Osteocyte (in vitro differentiated cells): ENCODE measurements at regions not wholly inside any gene's neighbourhood (a gene's known extent, or its start where the extent isn't known, plus 50 kb on each side); places are given as distances from the start of the nearest gene placed in this dataset.

Source experiments
- DNase-seq: peaks from one replicate; pipeline ENCODE4 v3.0.0; 2021; ENCODE audit warnings: mixed read lengths; ENCODE audit not compliant: unreplicated experiment; ENCODE audit errors: extremely low spot score
- H3K27ac Mint-ChIP-seq: one replicate; pipeline ENCODE4 v1.8.0; 2021; ENCODE audit warnings: mild to moderate bottlenecking, mixed read lengths; ENCODE audit not compliant: unreplicated experiment
- H3K27me3 Mint-ChIP-seq: one replicate; pipeline ENCODE4 v1.8.0; 2021; ENCODE audit warnings: mixed read lengths; ENCODE audit not compliant: unreplicated experiment
- H3K36me3 Mint-ChIP-seq: one replicate; pipeline ENCODE4 v1.8.0; 2021; ENCODE audit warnings: mixed read lengths; ENCODE audit not compliant: unreplicated experiment
- H3K4me1 Mint-ChIP-seq: one replicate; pipeline ENCODE4 v1.8.0; 2021; ENCODE audit warnings: mixed read lengths; ENCODE audit not compliant: unreplicated experiment
- H3K4me3 Mint-ChIP-seq: one replicate; pipeline ENCODE4 v1.8.0; 2021; ENCODE audit warnings: mild to moderate bottlenecking, moderate library complexity, mixed read lengths; ENCODE audit not compliant: unreplicated experiment
- H3K9me3 Mint-ChIP-seq: one replicate; pipeline ENCODE4 v1.8.0; 2021; ENCODE audit warnings: mixed read lengths; ENCODE audit not compliant: unreplicated experiment
- CTCF ChIP-seq: fragments of 200-600 bp; sonication (generic); IDR thresholded peaks from 2 replicates; pipeline ENCODE4 v1.5.0; 2021; ENCODE audit warnings: antibody characterized with exemption, mild to moderate bottlenecking, moderate library complexity

- no peaks in the 10 kb centered on the region for H3K27me3 Mint-ChIP-seq
- peaks cover 33% of the 10 kb centered on the region for H3K9me3 Mint-ChIP-seq
- no peak overlapping the region for H3K4me3 Mint-ChIP-seq
- no peak overlapping the region for H3K27ac Mint-ChIP-seq
- H3K36me3 Mint-ChIP-seq: no peaks in the 10 kb centered on the region
- DNase-seq: no peak
- H3K4me1 Mint-ChIP-seq: no peaks in the 10 kb centered on the region
- TF ChIP-seq CTCF: no peak
Measured at GRCh38 chr16:6204945-6205344, 1107.3 kb upstream of the EEF2KMT start.

GRCh38 chr16:6200861-6201260 lies 1103.3 kb upstream of the EEF2KMT start:
- no peaks in the 10 kb centered on the region for H3K27me3 Mint-ChIP-seq
- TF ChIP-seq CTCF: no peak
- H3K9me3 Mint-ChIP-seq: peaks cover 44% of the 10 kb centered on the region
- H3K4me3 Mint-ChIP-seq: no peak overlapping the region
- DNase-seq: no peak
- no peak overlapping the region for H3K27ac Mint-ChIP-seq
- H3K36me3 Mint-ChIP-seq: no peaks in the 10 kb centered on the region
- no peaks in the 10 kb centered on the region for H3K4me1 Mint-ChIP-seq

GRCh38 chr16:6200271-6200670 lies 1102.7 kb upstream of the EEF2KMT start:
- Mint-ChIP-seq H3K36me3 (no peaks in the 10 kb centered on the region), H3K27me3 (no peaks in the 10 kb centered on the region), H3K9me3 (peaks cover 44% of the 10 kb centered on the region), H3K4me3 (no peak overlapping the region), H3K27ac (no peak overlapping the region), H3K4me1 (no peaks in the 10 kb centered on the region)
- no peak for DNase-seq
- TF ChIP-seq CTCF: no peak

GRCh38 chr16:6195966-6196365 lies 1098.4 kb upstream of the EEF2KMT start:
- H3K4me3 Mint-ChIP-seq: no peak overlapping the region
- TF ChIP-seq CTCF: no peak
- no peak for DNase-seq
- H3K27ac Mint-ChIP-seq: no peak overlapping the region
- no peaks in the 10 kb centered on the region for H3K36me3 Mint-ChIP-seq
- peaks cover 63% of the 10 kb centered on the region for H3K9me3 Mint-ChIP-seq
- H3K27me3 Mint-ChIP-seq: no peaks in the 10 kb centered on the region
- no peaks in the 10 kb centered on the region for H3K4me1 Mint-ChIP-seq

GRCh38 chr16:6193718-6194117 lies 1096.1 kb upstream of the EEF2KMT start:
- no peaks in the 10 kb centered on the region for H3K36me3 Mint-ChIP-seq
- peaks cover 60% of the 10 kb centered on the region for H3K9me3 Mint-ChIP-seq
- DNase-seq: no peak
- no peak overlapping the region for H3K4me3 Mint-ChIP-seq
- H3K27ac Mint-ChIP-seq: no peak overlapping the region
- no peak for TF ChIP-seq CTCF
- no peaks in the 10 kb centered on the region for H3K4me1 Mint-ChIP-seq
- no peaks in the 10 kb centered on the region for H3K27me3 Mint-ChIP-seq
